Gastroesophageal sphincter (tissue), 4 donors: ENCODE measurements at regions not wholly inside any gene's neighbourhood (a gene's known extent, or its start where the extent isn't known, plus 50 kb on each side); places are given as distances from the start of the nearest gene placed in this dataset.
"Not testable (repeated sequence)": the region's sequence is repeated elsewhere in the genome, so short reads cannot be mapped to it uniquely, and the experiment has no call there.

ENCODE experiments used
- ATAC-seq: fragments of 150-250 bp; one replicate; pipeline ENCODE4 v1.9.1; 2016; ENCODE audit warnings: mild to moderate bottlenecking, moderate library complexity
- H3K27ac ChIP-seq, 4 donors: fragments of 200-600 bp; sonication (generic) in 3 of 4; 1 replicate in 3 of 4; 2 replicates in 1 of 4; pipeline ENCODE4 v1.5.1; 2016 to 2019
- H3K27me3 ChIP-seq: fragments of 200-600 bp; sonication (generic); one replicate; pipeline ENCODE4 v1.5.1; 2019
- H3K36me3 ChIP-seq, 2 donors: fragments of 200-600 bp; sonication (generic); one replicate each; pipeline ENCODE4 v1.5.1; 2019; ENCODE audit warnings: control low read depth in 1 of 2
- H3K4me1 ChIP-seq, 3 donors: fragments of 200-600 bp; sonication (generic); 1 replicate in 2 of 3; 2 replicates in 1 of 3; pipeline ENCODE4 v1.5.1; 2016 to 2019; ENCODE audit warnings: control low read depth in 2 of 3
- H3K4me3 ChIP-seq, 2 donors: fragments of 200-600 bp; sonication (generic); one replicate each; pipeline ENCODE4 v1.5.1; 2019; ENCODE audit warnings: mild to moderate bottlenecking in 1 of 2, moderate library complexity in 1 of 2
- H3K9me3 ChIP-seq, 3 donors: fragments of 200-600 bp; sonication (generic); one replicate each; pipeline ENCODE4 v1.5.1; 2017 to 2019; ENCODE audit warnings: control low read depth in 2 of 3
- EP300 ChIP-seq: sonication (generic); formaldehyde crosslinking; IDR thresholded peaks from one replicate; pipeline ENCODE4 v1.6.1; 2017; ENCODE audit warnings: antibody characterized with exemption, mild to moderate bottlenecking
- POLR2A ChIP-seq, 2 donors: fragments of 450-650 bp; IDR thresholded peaks; one replicate each; pipeline ENCODE4 v1.6.1; 2017; ENCODE audit warnings: antibody characterized with exemption in 2 of 2, mild to moderate bottlenecking in 2 of 2, moderate library complexity in 1 of 2
- POLR2AphosphoS5 ChIP-seq: sonication (generic); formaldehyde crosslinking; IDR thresholded peaks from one replicate; pipeline ENCODE4 v1.6.1; 2017; ENCODE audit warnings: antibody characterized with exemption
- WGBS, 2 donors: methylation state at CpG; one replicate each; pipeline ENCODE4 v1.1.5; 2018; ENCODE audit warnings: low coverage in 1 of 2; 5-methylcytosine and 5-hydroxymethylcytosine counted together
- TF ChIP-seq, protein P1 (sequence below), 4 experiments: fragments of 200-600 bp in 2 of 4; fragments of 450-650 bp in 2 of 4; sonication (generic) in 1 of 4; IDR thresholded peaks; one replicate each; pipeline ENCODE4 v1.5.1; 2017 to 2019; ENCODE audit warnings: antibody characterized with exemption in 4 of 4, mild to moderate bottlenecking in 2 of 4, moderate library complexity in 2 of 4

DNA sequence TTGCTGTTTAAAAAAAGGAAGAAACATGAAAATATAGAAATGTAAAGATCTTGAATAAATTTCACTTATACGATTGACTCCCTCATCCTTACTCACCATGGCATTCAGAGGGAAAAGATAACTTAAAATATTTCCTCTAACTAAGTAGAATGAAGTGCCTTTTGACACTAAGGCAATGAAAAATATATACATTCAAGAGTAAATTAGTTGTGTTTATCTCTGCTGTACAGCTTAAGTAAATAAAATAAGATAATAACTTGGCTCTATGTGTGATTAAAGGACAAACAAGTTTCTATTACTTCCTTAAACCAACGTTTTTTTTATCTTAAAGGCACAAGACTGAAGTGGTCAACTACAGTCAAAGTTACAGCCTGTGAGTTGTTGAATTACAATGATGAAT is 142.3 kb upstream of the LRRTM4 start:
- Histone ChIP-seq H3K27ac (no peak overlapping the region), H3K4me3 (no peak overlapping the region), H3K27me3 (no peaks in the 10 kb centered on the region), H3K36me3 (no peaks in the 10 kb centered on the region), H3K4me1 (no peaks in the 10 kb centered on the region), H3K9me3 (no peaks in the 10 kb centered on the region)
- 22 to 59% methylated on average over 2 of the region's 2 CpGs for WGBS, 2 donors
- no peak for ATAC-seq
- TF ChIP-seq EP300 (no peak), POLR2A (IDR thresholded peaks at IDR 0.05) (no peak), POLR2AphosphoS5 (no peak)
- TF ChIP-seq, protein P1, sequence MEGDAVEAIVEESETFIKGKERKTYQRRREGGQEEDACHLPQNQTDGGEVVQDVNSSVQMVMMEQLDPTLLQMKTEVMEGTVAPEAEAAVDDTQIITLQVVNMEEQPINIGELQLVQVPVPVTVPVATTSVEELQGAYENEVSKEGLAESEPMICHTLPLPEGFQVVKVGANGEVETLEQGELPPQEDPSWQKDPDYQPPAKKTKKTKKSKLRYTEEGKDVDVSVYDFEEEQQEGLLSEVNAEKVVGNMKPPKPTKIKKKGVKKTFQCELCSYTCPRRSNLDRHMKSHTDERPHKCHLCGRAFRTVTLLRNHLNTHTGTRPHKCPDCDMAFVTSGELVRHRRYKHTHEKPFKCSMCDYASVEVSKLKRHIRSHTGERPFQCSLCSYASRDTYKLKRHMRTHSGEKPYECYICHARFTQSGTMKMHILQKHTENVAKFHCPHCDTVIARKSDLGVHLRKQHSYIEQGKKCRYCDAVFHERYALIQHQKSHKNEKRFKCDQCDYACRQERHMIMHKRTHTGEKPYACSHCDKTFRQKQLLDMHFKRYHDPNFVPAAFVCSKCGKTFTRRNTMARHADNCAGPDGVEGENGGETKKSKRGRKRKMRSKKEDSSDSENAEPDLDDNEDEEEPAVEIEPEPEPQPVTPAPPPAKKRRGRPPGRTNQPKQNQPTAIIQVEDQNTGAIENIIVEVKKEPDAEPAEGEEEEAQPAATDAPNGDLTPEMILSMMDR (IDR thresholded peaks at IDR 0.05) = no peak

DNA sequence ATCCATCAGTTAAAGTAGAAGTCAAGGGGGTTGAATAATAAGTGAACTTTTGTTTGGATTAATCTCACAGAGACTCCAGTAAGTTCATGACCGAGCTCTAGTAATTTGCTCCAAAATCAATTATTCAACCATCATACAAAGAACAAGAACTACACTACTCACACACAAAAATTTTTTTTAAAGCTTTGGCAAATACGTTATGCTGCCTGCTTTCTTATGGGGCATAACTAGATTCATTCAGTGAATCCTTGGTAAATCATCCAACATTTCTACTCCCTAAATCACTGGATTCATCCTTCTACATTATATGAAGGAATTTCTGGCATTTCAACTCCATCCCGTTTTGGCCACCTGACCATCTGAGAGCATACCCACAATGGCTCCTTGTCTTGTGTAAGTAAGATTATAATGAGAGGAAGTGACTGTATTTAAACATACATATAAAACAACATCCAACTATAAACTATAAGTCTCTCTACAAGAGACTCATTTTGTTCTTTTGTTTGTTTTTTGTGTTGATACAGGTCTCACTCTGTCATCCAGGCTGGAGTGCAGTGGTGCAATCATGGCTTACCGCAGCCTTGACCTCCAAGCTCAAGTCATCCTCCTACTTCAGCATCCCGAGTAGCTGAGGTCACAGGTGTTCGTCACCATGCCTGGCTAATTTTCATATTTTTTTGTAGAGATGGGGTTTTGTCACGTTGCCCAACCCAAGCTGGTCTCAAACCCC is 144.2 kb upstream of the LRRTM4 start:
- H3K4me3 ChIP-seq = no peak overlapping the region
- no peaks in the 10 kb centered on the region for H3K27me3 ChIP-seq
- H3K27ac ChIP-seq = no peak overlapping the region
- no peaks in the 10 kb centered on the region for H3K9me3 ChIP-seq
- WGBS, 2 donors = 67 to 72% methylated on average over 5 to 7 of the region's 7 CpGs
- H3K36me3 ChIP-seq = no peaks in the 10 kb centered on the region
- ATAC-seq = no peak
- TF ChIP-seq POLR2A (IDR thresholded peaks at IDR 0.05) = no peak
- TF ChIP-seq POLR2AphosphoS5 = no peak
- TF ChIP-seq EP300 = no peak
- TF ChIP-seq, protein P1 (IDR thresholded peaks at IDR 0.05) = no peak
- no peaks in the 10 kb centered on the region for H3K4me1 ChIP-seq

DNA sequence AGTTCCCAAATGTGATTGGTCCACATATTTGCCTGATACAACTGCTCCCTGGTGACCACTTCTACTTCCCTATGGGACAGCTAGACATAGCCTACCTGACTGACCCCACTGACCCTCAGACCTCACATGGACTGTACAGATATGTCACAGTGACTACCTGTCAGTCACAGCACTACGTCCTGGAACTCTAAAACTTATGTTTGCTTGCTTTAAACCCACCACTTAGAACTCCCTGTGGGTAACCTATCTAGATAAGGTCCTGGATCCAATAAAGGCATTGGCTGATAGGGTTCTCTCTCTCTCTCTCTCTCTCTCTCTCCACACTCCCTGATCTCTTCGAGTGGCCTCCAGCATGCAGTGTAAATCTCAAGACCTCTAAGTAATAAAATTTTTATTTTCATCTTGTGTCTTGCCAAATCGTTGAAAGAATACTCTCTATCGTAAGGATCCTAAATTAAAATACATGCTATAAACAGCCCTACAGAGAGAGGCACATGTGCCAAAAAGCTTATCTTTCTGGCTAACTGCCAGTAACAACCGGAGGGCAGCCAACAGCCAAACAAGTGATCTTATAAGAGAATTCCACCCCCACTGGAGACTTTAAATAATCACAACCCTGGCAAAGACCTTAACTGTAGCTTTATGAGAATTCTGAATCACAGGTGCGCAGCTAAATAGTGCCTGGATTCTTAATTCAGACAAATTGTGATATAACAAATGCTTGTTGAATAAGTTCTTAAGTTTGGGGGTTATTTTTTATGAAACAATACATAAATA is 162.6 kb upstream of the LRRTM4 start:
- ATAC-seq, H3K4me3 ChIP-seq, H3K4me1 ChIP-seq, H3K36me3 ChIP-seq, H3K27me3 ChIP-seq, H3K9me3 ChIP-seq, H3K27ac ChIP-seq: not testable (repeated sequence)
- WGBS, 2 donors = 22 to 63% methylated on average over 2 to 4 of the region's 6 CpGs

DNA sequence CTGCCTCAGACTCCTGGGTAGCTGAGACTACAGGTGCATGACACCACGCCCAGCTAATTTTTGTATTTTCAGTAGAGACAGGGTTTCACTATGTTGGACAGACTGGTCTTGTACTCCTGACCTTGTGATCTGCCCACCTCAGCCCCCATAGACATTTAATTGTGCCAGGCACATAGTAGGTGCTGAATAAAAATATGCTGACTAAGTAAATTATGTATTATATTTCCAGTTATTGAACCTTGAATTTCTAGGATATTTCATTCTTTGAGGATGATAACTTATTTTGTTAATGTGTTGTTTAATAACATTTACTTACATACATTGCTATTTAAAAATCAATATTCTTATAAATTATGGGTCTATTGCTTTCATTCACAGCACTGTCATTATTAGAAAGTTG is 190.4 kb upstream of the LRRTM4 start:
- 100% methylated on average over 1 of the region's 1 CpG; no CpG with 5 or more reads in 1 of the 2 donors for WGBS, 2 donors
- H3K4me3 ChIP-seq = no peak overlapping the region
- H3K27ac ChIP-seq = no peak overlapping the region
- ATAC-seq = no peak
- H3K9me3 ChIP-seq = no peaks in the 10 kb centered on the region
- H3K36me3 ChIP-seq = no peaks in the 10 kb centered on the region
- no peak for TF ChIP-seq EP300
- TF ChIP-seq POLR2A (IDR thresholded peaks at IDR 0.05) = no peak
- no peaks in the 10 kb centered on the region for H3K4me1 ChIP-seq
- no peaks in the 10 kb centered on the region for H3K27me3 ChIP-seq

DNA sequence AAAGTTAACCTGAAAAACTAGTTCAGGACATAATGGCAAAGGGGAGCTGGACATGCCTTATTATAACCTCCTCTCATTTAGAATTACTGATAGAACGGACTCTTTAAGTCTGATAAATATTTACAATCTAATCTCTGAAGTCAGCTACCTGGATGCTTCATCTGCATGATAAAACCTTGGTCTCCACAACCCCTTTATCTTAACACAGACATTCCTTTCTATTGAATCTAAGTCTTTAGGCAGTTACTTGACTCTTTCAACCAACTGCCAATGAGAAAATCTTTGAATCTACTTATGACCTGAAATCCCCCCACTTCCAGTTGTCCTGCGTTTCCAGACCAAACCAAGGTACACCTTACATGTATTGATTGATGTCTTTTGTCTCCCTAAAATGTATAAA is 191.2 kb upstream of the LRRTM4 start:
- H3K4me1 ChIP-seq = no peaks in the 10 kb centered on the region
- TF ChIP-seq EP300 (no peak), POLR2A (IDR thresholded peaks at IDR 0.05) (no peak), POLR2AphosphoS5 (no peak)
- TF ChIP-seq, protein P1 (IDR thresholded peaks at IDR 0.05) = no peak
- H3K27me3 ChIP-seq = no peaks in the 10 kb centered on the region
- no peaks in the 10 kb centered on the region for H3K36me3 ChIP-seq
- no peak for ATAC-seq
- no peak overlapping the region for H3K4me3 ChIP-seq
- H3K9me3 ChIP-seq = no peaks in the 10 kb centered on the region
- WGBS, 2 donors = 64 to 79% methylated on average over 2 of the region's 2 CpGs
- no peak overlapping the region for H3K27ac ChIP-seq

DNA sequence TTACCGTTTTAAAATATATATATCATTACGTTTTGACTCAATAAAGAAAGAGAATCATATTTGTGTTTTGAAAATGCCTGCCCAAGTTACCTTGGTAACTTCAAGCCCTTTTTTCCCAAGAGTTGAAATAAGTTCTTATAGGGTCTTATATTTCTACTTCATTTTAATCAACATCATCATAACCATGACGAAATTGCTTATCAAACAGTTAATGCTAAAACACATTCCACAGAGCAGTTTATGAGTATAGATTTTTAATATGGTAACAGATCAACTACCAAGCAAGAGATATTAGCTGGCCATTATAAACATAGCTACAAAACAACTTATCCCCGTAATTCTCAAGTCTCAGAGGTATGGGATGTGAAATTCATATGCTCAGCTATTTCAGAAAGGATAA is 197.9 kb upstream of the LRRTM4 start:
- no peak for ATAC-seq
- Histone ChIP-seq H3K36me3 (no peaks in the 10 kb centered on the region), H3K27me3 (no peaks in the 10 kb centered on the region), H3K9me3 (no peaks in the 10 kb centered on the region), H3K4me3 (no peak overlapping the region), H3K4me1 (no peaks in the 10 kb centered on the region), H3K27ac (no peak overlapping the region)
- WGBS, 2 donors = 67 to 89% methylated on average over 4 of the region's 4 CpGs
- no peak for TF ChIP-seq POLR2A (IDR thresholded peaks at IDR 0.05)
- TF ChIP-seq, protein P1 (IDR thresholded peaks at IDR 0.05) = no peak
- TF ChIP-seq POLR2AphosphoS5 = no peak
- TF ChIP-seq EP300 = no peak
